GM23338 (cell line): ENCODE measurements at regions not wholly inside any gene's neighbourhood (a gene's known extent, or its start where the extent isn't known, plus 50 kb on each side); places are given as distances from the start of the nearest gene placed in this dataset.

Experiments used
- ATAC-seq: fragments of 200-7000 bp; cut with Tn5 transposase; 3 replicates; pipeline ENCODE4 v1.9.1; 2020
- DNase-seq: peaks from one replicate; pipeline ENCODE4 v3.0.0-alpha.2; 2015; ENCODE audit warnings: low spot score
- H2AFZ ChIP-seq: fragments of 200-600 bp; sonication (generic); 2 replicates; pipeline ENCODE4 v1.8.0; 2016; ENCODE audit warnings: antibody characterized with exemption, mild to moderate bottlenecking, moderate library complexity
- H3F3A ChIP-seq: fragments of 200-600 bp; sonication (generic); replicated peaks from 2 replicates; pipeline ENCODE4 v1.8.0; 2017; ENCODE audit warnings: antibody characterized with exemption, mixed run types, low read depth
- H3K27ac ChIP-seq: fragments of 200-600 bp; sonication (generic); 2 replicates; pipeline ENCODE4 v1.6.1; 2016; ENCODE audit warnings: low read depth
- H3K27me3 ChIP-seq: fragments of 200-600 bp; sonication (generic); 2 replicates; pipeline ENCODE4 v1.8.0; 2016; ENCODE audit warnings: mild to moderate bottlenecking, mixed run types, moderate library complexity; ENCODE audit not compliant: insufficient read depth
- H3K36me3 ChIP-seq: fragments of 200-600 bp; sonication (generic); 2 replicates; pipeline ENCODE4 v1.8.0; 2016; ENCODE audit warnings: mild to moderate bottlenecking; ENCODE audit not compliant: insufficient read depth
- H3K4me1 ChIP-seq: fragments of 200-600 bp; sonication (generic); 2 replicates; pipeline ENCODE4 v1.8.0; 2016; ENCODE audit warnings: mild to moderate bottlenecking, moderate library complexity; ENCODE audit not compliant: insufficient read depth
- H3K4me2 ChIP-seq: fragments of 200-600 bp; sonication (generic); 2 replicates; pipeline ENCODE4 v1.7.1; 2017; ENCODE audit warnings: mixed run types
- H3K4me3 ChIP-seq: fragments of 200-600 bp; sonication (generic); 2 replicates; pipeline ENCODE4 v1.6.1; 2016; ENCODE audit warnings: mixed run types
- H3K79me2 ChIP-seq: fragments of 200-600 bp; sonication (generic); replicated peaks from 2 replicates; pipeline ENCODE4 v1.8.0; 2017; ENCODE audit warnings: mild to moderate bottlenecking; ENCODE audit not compliant: insufficient read depth
- H3K9me2 ChIP-seq: fragments of 200-600 bp; sonication (generic); 2 replicates; pipeline ENCODE4 v1.8.0; 2017; ENCODE audit not compliant: insufficient read depth
- H4K20me1 ChIP-seq: fragments of 200-600 bp; sonication (generic); replicated peaks from 2 replicates; pipeline ENCODE4 v1.8.0; 2017; ENCODE audit warnings: mild to moderate bottlenecking; ENCODE audit not compliant: insufficient read depth
- H3K27ac Mint-ChIP-seq: 2 replicates; pipeline ENCODE4 v1.8.0; 2020; ENCODE audit warnings: inconsistent platforms, mild to moderate bottlenecking, moderate library complexity, mixed read lengths
- H3K27me3 Mint-ChIP-seq: 3 replicates; pipeline ENCODE4 v1.8.0; 2022; ENCODE audit warnings: low read depth, mild to moderate bottlenecking, moderate library complexity, mixed read lengths, inconsistent platforms; ENCODE audit not compliant: insufficient read depth, poor library complexity
- H3K36me3 Mint-ChIP-seq: 3 replicates; pipeline ENCODE4 v1.8.0; 2021; ENCODE audit warnings: low read depth, mild to moderate bottlenecking, inconsistent platforms, moderate library complexity, mixed read lengths
- H3K4me1 Mint-ChIP-seq: 3 replicates; pipeline ENCODE4 v1.8.0; 2020; ENCODE audit warnings: mild to moderate bottlenecking, inconsistent platforms, mixed read lengths
- H3K4me3 Mint-ChIP-seq: 3 replicates; pipeline ENCODE4 v1.8.0; 2021; ENCODE audit warnings: moderate library complexity, mild to moderate bottlenecking, inconsistent platforms, mixed read lengths
- H3K9me3 Mint-ChIP-seq: 3 replicates; pipeline ENCODE4 v1.8.0; 2020; ENCODE audit warnings: moderate library complexity, mild to moderate bottlenecking, inconsistent platforms, mixed read lengths
- CREB1 ChIP-seq: fragments of 250-450 bp; sonication (Bioruptor Pico); IDR thresholded peaks from 2 replicates; pipeline ENCODE4 v1.5.0; 2020; ENCODE audit warnings: low read depth, mild to moderate bottlenecking, moderate library complexity
- ETS1 ChIP-seq: IDR thresholded peaks from 2 replicates; pipeline ENCODE4 v1.6.1; 2016; ENCODE audit warnings: antibody characterized with exemption
- EZH2 ChIP-seq: fragments of 200-600 bp; sonication (generic); IDR thresholded peaks from one replicate; pipeline ENCODE4 v1.8.0; 2017; ENCODE audit warnings: antibody characterized with exemption, mild to moderate bottlenecking, low read depth; ENCODE audit not compliant: unreplicated experiment
- EZH2phosphoT487 ChIP-seq: fragments of 200-600 bp; sonication (generic); IDR thresholded peaks from one replicate; pipeline ENCODE4 v1.8.1; 2018; ENCODE audit warnings: antibody characterized with exemption; ENCODE audit not compliant: unreplicated experiment
- JUNB ChIP-seq: IDR thresholded peaks from one replicate; pipeline ENCODE4 v1.6.1; 2016; ENCODE audit warnings: antibody characterized with exemption; ENCODE audit not compliant: unreplicated experiment
- POLR2AphosphoS5 ChIP-seq: IDR thresholded peaks from 2 replicates; pipeline ENCODE4 v1.6.1; 2016; ENCODE audit warnings: antibody characterized with exemption, low read depth
- STAT1 ChIP-seq: IDR thresholded peaks from one replicate; pipeline ENCODE4 v1.6.1; 2016; ENCODE audit warnings: antibody characterized with exemption; ENCODE audit not compliant: unreplicated experiment
- ZNF114 ChIP-seq: fragments of 250-450 bp; sonication (Bioruptor Pico); IDR thresholded peaks from 2 replicates; pipeline ENCODE4 v1.5.0; 2020; ENCODE audit warnings: mild to moderate bottlenecking, moderate library complexity
- ZNF331 ChIP-seq: fragments of 250-450 bp; sonication (Bioruptor Pico); IDR thresholded peaks from 2 replicates; pipeline ENCODE4 v1.5.0; 2020; ENCODE audit warnings: low read depth, mild to moderate bottlenecking, moderate library complexity
- TF ChIP-seq, protein P1 (sequence below), 2 experiments: fragments of 200-600 bp in 1 of 2; sonication (generic) in 1 of 2; conservative IDR thresholded peaks; 2 replicates each; pipeline versions ENCODE4 v1.5.1 to v1.6.1; 2016 to 2017; ENCODE audit warnings: antibody characterized with exemption in 2 of 2, low read depth in 2 of 2, mild to moderate bottlenecking in 2 of 2, moderate library complexity in 1 of 2
- TF ChIP-seq, protein P2 (sequence below): IDR thresholded peaks from one replicate; pipeline ENCODE4 v1.6.1; 2018; ENCODE audit warnings: antibody characterized with exemption; ENCODE audit not compliant: unreplicated experiment

GRCh38 chr1:177558372-177558771, 387.6 kb downstream of the BRINP2 start:
- Histone ChIP-seq H3K9me2 (0 out of 2 replicates have a peak, but pooled peaks cover 7% of the 10 kb centered on the region), H3K27ac (no peak overlapping the region), H3K27me3 (no peaks in the 10 kb centered on the region), H3K79me2 (no peaks in the 10 kb centered on the region), H3F3A (no peaks in the 10 kb centered on the region), H3K4me2 (no peak overlapping the region), H3K36me3 (no peaks in the 10 kb centered on the region), H4K20me1 (no peaks in the 10 kb centered on the region), H2AFZ (no peak overlapping the region), H3K4me1 (no peaks in the 10 kb centered on the region), H3K4me3 (no peak overlapping the region)
- 0 out of 3 replicates have a peak, but pooled peaks cover 6% of the 10 kb centered on the region for H3K36me3 Mint-ChIP-seq
- no peak overlapping the region for H3K4me3 Mint-ChIP-seq
- TF ChIP-seq ZNF331 (CRISPR knock-in tag) (no peak), EZH2 (no peak)
- TF ChIP-seq, protein P1, sequence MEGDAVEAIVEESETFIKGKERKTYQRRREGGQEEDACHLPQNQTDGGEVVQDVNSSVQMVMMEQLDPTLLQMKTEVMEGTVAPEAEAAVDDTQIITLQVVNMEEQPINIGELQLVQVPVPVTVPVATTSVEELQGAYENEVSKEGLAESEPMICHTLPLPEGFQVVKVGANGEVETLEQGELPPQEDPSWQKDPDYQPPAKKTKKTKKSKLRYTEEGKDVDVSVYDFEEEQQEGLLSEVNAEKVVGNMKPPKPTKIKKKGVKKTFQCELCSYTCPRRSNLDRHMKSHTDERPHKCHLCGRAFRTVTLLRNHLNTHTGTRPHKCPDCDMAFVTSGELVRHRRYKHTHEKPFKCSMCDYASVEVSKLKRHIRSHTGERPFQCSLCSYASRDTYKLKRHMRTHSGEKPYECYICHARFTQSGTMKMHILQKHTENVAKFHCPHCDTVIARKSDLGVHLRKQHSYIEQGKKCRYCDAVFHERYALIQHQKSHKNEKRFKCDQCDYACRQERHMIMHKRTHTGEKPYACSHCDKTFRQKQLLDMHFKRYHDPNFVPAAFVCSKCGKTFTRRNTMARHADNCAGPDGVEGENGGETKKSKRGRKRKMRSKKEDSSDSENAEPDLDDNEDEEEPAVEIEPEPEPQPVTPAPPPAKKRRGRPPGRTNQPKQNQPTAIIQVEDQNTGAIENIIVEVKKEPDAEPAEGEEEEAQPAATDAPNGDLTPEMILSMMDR (conservative IDR thresholded peaks at IDR 0.05; ENCODE audit: low read depth in 2 of 2): no peak
- TF ChIP-seq, protein P2, sequence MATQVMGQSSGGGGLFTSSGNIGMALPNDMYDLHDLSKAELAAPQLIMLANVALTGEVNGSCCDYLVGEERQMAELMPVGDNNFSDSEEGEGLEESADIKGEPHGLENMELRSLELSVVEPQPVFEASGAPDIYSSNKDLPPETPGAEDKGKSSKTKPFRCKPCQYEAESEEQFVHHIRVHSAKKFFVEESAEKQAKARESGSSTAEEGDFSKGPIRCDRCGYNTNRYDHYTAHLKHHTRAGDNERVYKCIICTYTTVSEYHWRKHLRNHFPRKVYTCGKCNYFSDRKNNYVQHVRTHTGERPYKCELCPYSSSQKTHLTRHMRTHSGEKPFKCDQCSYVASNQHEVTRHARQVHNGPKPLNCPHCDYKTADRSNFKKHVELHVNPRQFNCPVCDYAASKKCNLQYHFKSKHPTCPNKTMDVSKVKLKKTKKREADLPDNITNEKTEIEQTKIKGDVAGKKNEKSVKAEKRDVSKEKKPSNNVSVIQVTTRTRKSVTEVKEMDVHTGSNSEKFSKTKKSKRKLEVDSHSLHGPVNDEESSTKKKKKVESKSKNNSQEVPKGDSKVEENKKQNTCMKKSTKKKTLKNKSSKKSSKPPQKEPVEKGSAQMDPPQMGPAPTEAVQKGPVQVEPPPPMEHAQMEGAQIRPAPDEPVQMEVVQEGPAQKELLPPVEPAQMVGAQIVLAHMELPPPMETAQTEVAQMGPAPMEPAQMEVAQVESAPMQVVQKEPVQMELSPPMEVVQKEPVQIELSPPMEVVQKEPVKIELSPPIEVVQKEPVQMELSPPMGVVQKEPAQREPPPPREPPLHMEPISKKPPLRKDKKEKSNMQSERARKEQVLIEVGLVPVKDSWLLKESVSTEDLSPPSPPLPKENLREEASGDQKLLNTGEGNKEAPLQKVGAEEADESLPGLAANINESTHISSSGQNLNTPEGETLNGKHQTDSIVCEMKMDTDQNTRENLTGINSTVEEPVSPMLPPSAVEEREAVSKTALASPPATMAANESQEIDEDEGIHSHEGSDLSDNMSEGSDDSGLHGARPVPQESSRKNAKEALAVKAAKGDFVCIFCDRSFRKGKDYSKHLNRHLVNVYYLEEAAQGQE: no peak
- DNase-seq (no peak), ATAC-seq (no peak)
- peaks cover 2% of the 10 kb centered on the region for H3K27me3 Mint-ChIP-seq
- peaks cover 12% of the 10 kb centered on the region; the same call in 1 of the 3 replicates for H3K9me3 Mint-ChIP-seq
- no peaks in the 10 kb centered on the region for H3K4me1 Mint-ChIP-seq
- no peak overlapping the region for H3K27ac Mint-ChIP-seq

GRCh38 chr1:177556163-177556562, 385.4 kb downstream of the BRINP2 start:
- Mint-ChIP-seq H3K4me1 (no peaks in the 10 kb centered on the region), H3K27ac (no peak overlapping the region), H3K36me3 (0 out of 3 replicates have a peak, but pooled peaks cover 6% of the 10 kb centered on the region), H3K9me3 (peaks cover 13% of the 10 kb centered on the region; the same call in 1 of the 3 replicates), H3K27me3 (peaks cover 2% of the 10 kb centered on the region), H3K4me3 (no peak overlapping the region)
- Histone ChIP-seq H3K36me3 (no peaks in the 10 kb centered on the region), H3K27me3 (no peaks in the 10 kb centered on the region), H3K9me2 (0 out of 2 replicates have a peak, but pooled peaks cover 7% of the 10 kb centered on the region), H3K79me2 (no peaks in the 10 kb centered on the region), H3F3A (no peaks in the 10 kb centered on the region), H2AFZ (no peak overlapping the region), H3K4me1 (no peaks in the 10 kb centered on the region), H4K20me1 (no peaks in the 10 kb centered on the region), H3K4me2 (no peak overlapping the region), H3K27ac (no peak overlapping the region), H3K4me3 (no peak overlapping the region)
- DNase-seq (no peak), ATAC-seq (no peak)
- TF ChIP-seq CREB1 (CRISPR knock-in tag): no peak
- no peak for TF ChIP-seq STAT1
- TF ChIP-seq ZNF114: no peak
- no peak for TF ChIP-seq POLR2AphosphoS5
- TF ChIP-seq EZH2phosphoT487: no peak
- TF ChIP-seq JUNB: no peak
- TF ChIP-seq ETS1: no peak
- TF ChIP-seq, protein P2: no peak
